ENCODE measurements at regions not wholly inside any gene's neighbourhood (a gene's known extent, or its start where the extent isn't known, plus 50 kb on each side); places are given as distances from the start of the nearest gene placed in this dataset.

- DNase-seq, result no peak
- WGBS, 2 donors (ENCODE audit: low coverage in 1 of 2), result 89% methylated on average over 1 of the region's 1 CpG
- H3K36me3 ChIP-seq, result no peaks in the 10 kb centered on the region
- no peaks in the 10 kb centered on the region for H3K4me1 ChIP-seq
- in situ Hi-C loops (cut with MboI; ENCODE audit: low pct_ligation_motif_present in 1 of 4, low pct_unique_long_range_greater_than_20kb in 1 of 4, low sequenced_read_pairs in 3 of 4) (no loop called here), intact Hi-C loops (cut with DNase I; ENCODE audit: low total_unique reads) (no loop called here)
- peaks cover 35% of the 10 kb centered on the region for H3K27me3 ChIP-seq
- H3K9me3 ChIP-seq, result no peaks in the 10 kb centered on the region
- TF ChIP-seq POLR2A (IDR thresholded peaks at IDR 0.05), result no peak
- no peak for TF ChIP-seq POLR2AphosphoS5 (IDR thresholded peaks at IDR 0.05)
- TF ChIP-seq EP300 (IDR thresholded peaks at IDR 0.05; ENCODE audit: low read depth), result no peak
- TF ChIP-seq CTCF (IDR thresholded peaks at IDR 0.05), result no peak
- no peak overlapping the region for H3K27ac ChIP-seq
- no peak overlapping the region for H3K4me3 ChIP-seq
These were observed 151.1 kb upstream of the ETS2 start for GRCh38 chr21:38654580-38654979.

GRCh38 chr21:38658511-38658910 lies 147.2 kb upstream of the ETS2 start:
- Histone ChIP-seq H3K36me3 (no peaks in the 10 kb centered on the region), H3K27ac (no peak overlapping the region), H3K9me3 (no peaks in the 10 kb centered on the region), H3K4me1 (peaks cover 0 to 26% (median 18%) of the 10 kb centered on the region in 4 donors), H3K27me3 (peaks cover 72% of the 10 kb centered on the region), H3K4me3 (no peak overlapping the region)
- 62 to 75% methylated on average over 4 of the region's 4 CpGs for WGBS, 2 donors (ENCODE audit: low coverage in 1 of 2)
- DNase-seq, result no peak
- in situ Hi-C loops (cut with MboI; ENCODE audit: low pct_ligation_motif_present in 1 of 4, low pct_unique_long_range_greater_than_20kb in 1 of 4, low sequenced_read_pairs in 3 of 4), result no loop called here
- intact Hi-C loops (cut with DNase I; ENCODE audit: low total_unique reads), result no loop called here
- TF ChIP-seq POLR2AphosphoS5 (IDR thresholded peaks at IDR 0.05) (no peak), EP300 (IDR thresholded peaks at IDR 0.05; ENCODE audit: low read depth) (no peak), POLR2A (IDR thresholded peaks at IDR 0.05) (no peak), CTCF (IDR thresholded peaks at IDR 0.05) (no peak)

- H3K4me3 ChIP-seq, result peak overlapping the region in 3 of 4 donors; percentile 25 to 74 (median 46)
- WGBS, 2 donors (ENCODE audit: low coverage in 1 of 2), result 49% methylated on average over 14 of the region's 16 CpGs; no CpG with 5 or more reads in 1 of the 2 donors
- H3K4me1 ChIP-seq, result peaks cover 0 to 26% (median 18%) of the 10 kb centered on the region in 4 donors
- in situ Hi-C loops (cut with MboI; ENCODE audit: low pct_ligation_motif_present in 1 of 4, low pct_unique_long_range_greater_than_20kb in 1 of 4, low sequenced_read_pairs in 3 of 4), result no loop called here
- H3K36me3 ChIP-seq, result no peaks in the 10 kb centered on the region
- H3K27me3 ChIP-seq, result peaks cover 72% of the 10 kb centered on the region
- no peak for DNase-seq
- no peak for TF ChIP-seq POLR2A (IDR thresholded peaks at IDR 0.05)
- TF ChIP-seq CTCF (IDR thresholded peaks at IDR 0.05), result no peak
- TF ChIP-seq POLR2AphosphoS5 (IDR thresholded peaks at IDR 0.05), result no peak
- TF ChIP-seq EP300 (IDR thresholded peaks at IDR 0.05; ENCODE audit: low read depth), result no peak
- no peaks in the 10 kb centered on the region for H3K9me3 ChIP-seq
- intact Hi-C loops (cut with DNase I; ENCODE audit: low total_unique reads), result no loop called here
- no peak overlapping the region for H3K27ac ChIP-seq
These were observed 145.8 kb upstream of the ETS2 start for GRCh38 chr21:38659936-38660332.

- 8% methylated on average over 63 of the region's 113 CpGs; no CpG with 5 or more reads in 1 of the 2 donors for WGBS, 2 donors (ENCODE audit: low coverage in 1 of 2)
- peak overlapping the region; percentile 32 to 58 (median 47) for H3K27ac ChIP-seq
- H3K36me3 ChIP-seq, result no peaks in the 10 kb centered on the region
- peaks cover 69% of the 10 kb centered on the region for H3K27me3 ChIP-seq
- H3K4me1 ChIP-seq, result peaks cover 0 to 26% (median 18%) of the 10 kb centered on the region in 4 donors
- in situ Hi-C loops (cut with MboI; ENCODE audit: low pct_ligation_motif_present in 1 of 4, low pct_unique_long_range_greater_than_20kb in 1 of 4, low sequenced_read_pairs in 3 of 4) (no loop called here), intact Hi-C loops (cut with DNase I; ENCODE audit: low total_unique reads) (no loop called here)
- no peaks in the 10 kb centered on the region for H3K9me3 ChIP-seq
- DNase-seq, result peak; percentile 12
- H3K4me3 ChIP-seq, result peak overlapping the region; percentile 25 to 74 (median 36)
- no peak for TF ChIP-seq POLR2A (IDR thresholded peaks at IDR 0.05)
- TF ChIP-seq EP300 (IDR thresholded peaks at IDR 0.05; ENCODE audit: low read depth), result no peak
- TF ChIP-seq POLR2AphosphoS5 (IDR thresholded peaks at IDR 0.05), result no peak
- TF ChIP-seq CTCF (IDR thresholded peaks at IDR 0.05), result no peak
These were observed 145.2 kb upstream of the ETS2 start for GRCh38 chr21:38660333-38661196.
